Activated CD8-positive, alpha-beta T cell treated with anti-CD3 and anti-CD28 coated beads for 36 hours (primary cell): ENCODE measurements at regions not wholly inside any gene's neighbourhood (a gene's known extent, or its start where the extent isn't known, plus 50 kb on each side); places are given as distances from the start of the nearest gene placed in this dataset.

Experiments used
- ATAC-seq: fragments of 200-7000 bp; cut with Tn5 transposase; one replicate; pipeline ENCODE4 v1.10.0; 2021; ENCODE audit warnings: mild to moderate bottlenecking, moderate library complexity
- CTCF ChIA-PET: fragments of 350-600 bp; sonication (Branson Sonifier 250); formaldehyde crosslinking; loops from one replicate; lab custom pipeline; 2021; ENCODE audit warnings: antibody characterized with exemption; lab: Charles Lee
- POLR2A ChIA-PET: fragments of 350-600 bp; sonication (Branson Sonifier 250); formaldehyde crosslinking; loops from one replicate; lab custom pipeline; 2021; ENCODE audit warnings: antibody characterized with exemption; lab: Charles Lee
- DNase-seq: peaks from one replicate; pipeline ENCODE4 v3.0.0-alpha.2; 2020
- H3K27ac Mint-ChIP-seq: one replicate; pipeline ENCODE4 v1.8.0; 2021; ENCODE audit warnings: mild to moderate bottlenecking, mixed read lengths
- H3K27me3 Mint-ChIP-seq: one replicate; pipeline ENCODE4 v1.8.0; 2021; ENCODE audit warnings: mixed read lengths
- H3K36me3 Mint-ChIP-seq: one replicate; pipeline ENCODE4 v1.8.0; 2021; ENCODE audit warnings: low read depth, mixed read lengths
- H3K4me1 Mint-ChIP-seq: one replicate; pipeline ENCODE4 v1.8.0; 2021; ENCODE audit warnings: low read depth, mixed read lengths
- H3K4me3 Mint-ChIP-seq: one replicate; pipeline ENCODE4 v1.8.0; 2021; ENCODE audit warnings: mild to moderate bottlenecking, moderate library complexity, mixed read lengths
- H3K9me3 Mint-ChIP-seq: one replicate; pipeline ENCODE4 v1.8.0; 2021; ENCODE audit warnings: mixed read lengths
- intact Hi-C: fragments of 100-400 bp; cut with micrococcal nuclease; formaldehyde crosslinking; loops from one replicate; pipeline ENCODE4 v1.10.0; 2022
- TF ChIP-seq, protein P1 (sequence below): fragments of 200-600 bp; IDR thresholded peaks from one replicate; pipeline ENCODE4 v1.8.0; 2022; ENCODE audit warnings: antibody characterized with exemption, mild to moderate bottlenecking

DNA sequence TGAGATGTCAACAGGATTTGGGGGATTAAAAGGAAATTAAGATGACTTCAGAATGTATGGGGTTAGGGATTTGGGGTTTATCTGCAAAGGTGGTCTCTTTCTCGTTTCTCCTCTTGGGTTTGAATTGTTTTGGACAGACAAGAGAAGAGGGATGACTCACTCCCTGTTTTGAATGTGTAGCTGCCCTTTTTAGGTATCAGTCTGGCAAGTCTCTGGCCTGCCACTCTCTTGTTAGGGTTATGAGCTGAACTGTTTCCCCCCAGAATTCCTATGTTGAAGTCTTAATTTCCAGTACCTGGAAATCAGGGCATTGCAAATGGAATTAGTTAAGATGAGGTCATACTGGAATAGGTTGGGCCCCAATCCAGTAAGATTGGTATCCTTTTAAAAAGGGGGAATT, 291.7 kb downstream of the MEX3B start:
- H3K27ac Mint-ChIP-seq = no peak overlapping the region
- H3K27me3 Mint-ChIP-seq = peaks cover 7% of the 10 kb centered on the region
- DNase-seq = no peak
- ATAC-seq = no peak
- TF ChIP-seq, protein P1, sequence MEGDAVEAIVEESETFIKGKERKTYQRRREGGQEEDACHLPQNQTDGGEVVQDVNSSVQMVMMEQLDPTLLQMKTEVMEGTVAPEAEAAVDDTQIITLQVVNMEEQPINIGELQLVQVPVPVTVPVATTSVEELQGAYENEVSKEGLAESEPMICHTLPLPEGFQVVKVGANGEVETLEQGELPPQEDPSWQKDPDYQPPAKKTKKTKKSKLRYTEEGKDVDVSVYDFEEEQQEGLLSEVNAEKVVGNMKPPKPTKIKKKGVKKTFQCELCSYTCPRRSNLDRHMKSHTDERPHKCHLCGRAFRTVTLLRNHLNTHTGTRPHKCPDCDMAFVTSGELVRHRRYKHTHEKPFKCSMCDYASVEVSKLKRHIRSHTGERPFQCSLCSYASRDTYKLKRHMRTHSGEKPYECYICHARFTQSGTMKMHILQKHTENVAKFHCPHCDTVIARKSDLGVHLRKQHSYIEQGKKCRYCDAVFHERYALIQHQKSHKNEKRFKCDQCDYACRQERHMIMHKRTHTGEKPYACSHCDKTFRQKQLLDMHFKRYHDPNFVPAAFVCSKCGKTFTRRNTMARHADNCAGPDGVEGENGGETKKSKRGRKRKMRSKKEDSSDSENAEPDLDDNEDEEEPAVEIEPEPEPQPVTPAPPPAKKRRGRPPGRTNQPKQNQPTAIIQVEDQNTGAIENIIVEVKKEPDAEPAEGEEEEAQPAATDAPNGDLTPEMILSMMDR = no peak
- H3K36me3 Mint-ChIP-seq = no peaks in the 10 kb centered on the region
- no peaks in the 10 kb centered on the region for H3K9me3 Mint-ChIP-seq
- H3K4me1 Mint-ChIP-seq = no peaks in the 10 kb centered on the region
- intact Hi-C loops = no loop called here
- CTCF ChIA-PET = no interaction called here
- H3K4me3 Mint-ChIP-seq = no peak overlapping the region
- POLR2A ChIA-PET = no interaction called here

DNA sequence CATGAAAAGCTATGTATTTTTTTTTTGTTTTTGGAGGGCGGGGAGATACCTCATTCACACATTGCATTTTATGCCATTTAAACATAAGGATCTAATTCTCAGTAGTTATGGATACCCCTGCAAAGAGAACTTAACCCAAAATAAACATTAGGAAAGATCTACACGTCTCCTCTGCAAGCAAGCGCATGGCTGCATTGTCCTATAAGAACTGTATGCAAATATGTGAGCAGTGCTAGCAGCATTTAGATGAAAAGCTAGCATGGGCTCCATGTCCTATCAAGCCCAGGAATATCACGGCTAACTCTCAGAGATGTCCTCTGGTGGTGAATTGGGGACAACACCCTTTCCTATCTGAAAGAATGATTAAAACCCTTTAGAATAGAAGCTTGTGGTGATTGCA, 292.8 kb downstream of the MEX3B start:
- POLR2A ChIA-PET = no interaction called here
- H3K27me3 Mint-ChIP-seq = peaks cover 7% of the 10 kb centered on the region

DNA sequence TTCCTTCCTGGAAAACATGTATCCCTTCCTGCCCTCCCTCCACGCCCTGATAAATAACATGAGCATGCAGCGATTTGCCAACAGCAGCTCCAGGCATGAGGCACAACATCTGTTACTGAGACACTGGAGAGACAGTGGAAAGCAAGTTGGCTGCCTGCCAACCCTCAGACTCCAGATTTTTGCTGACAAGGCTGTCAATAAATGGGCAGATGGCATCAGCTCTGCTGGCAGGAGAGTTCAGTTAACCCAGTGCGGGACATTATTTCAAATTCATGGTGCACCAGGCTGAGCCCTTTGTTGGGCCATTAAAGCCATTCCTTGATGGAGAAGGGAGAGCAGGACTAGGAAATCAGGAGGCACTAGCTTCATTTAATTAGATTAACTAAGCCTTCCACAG, 293.3 kb downstream of the MEX3B start:
- H3K4me3 Mint-ChIP-seq = no peak overlapping the region
- intact Hi-C loops = no loop called here
- DNase-seq = no peak
- ChIA-PET POLR2A (no interaction called here), CTCF (interaction anchor here (0.6 kb wide), 2 partner anchors 35 to 383 kb away, joined by 3 read pairs; no protein-coding TSS in a partner anchor)
- no peak for ATAC-seq
- no peaks in the 10 kb centered on the region for H3K4me1 Mint-ChIP-seq
- peaks cover 7% of the 10 kb centered on the region for H3K27me3 Mint-ChIP-seq
- TF ChIP-seq, protein P1 = no peak
- no peak overlapping the region for H3K27ac Mint-ChIP-seq
- no peaks in the 10 kb centered on the region for H3K36me3 Mint-ChIP-seq
- no peaks in the 10 kb centered on the region for H3K9me3 Mint-ChIP-seq

More for the DNA sequence above, 292.8 kb downstream of the MEX3B start:
- no peak for DNase-seq
- H3K9me3 Mint-ChIP-seq = no peaks in the 10 kb centered on the region
- CTCF ChIA-PET = interaction anchor here (0.6 kb wide), 1 partner anchor 34 kb away, joined by 3 read pairs; no protein-coding TSS in a partner anchor
- ATAC-seq = no peak
- H3K36me3 Mint-ChIP-seq = no peaks in the 10 kb centered on the region
- TF ChIP-seq, protein P1 = no peak
- H3K4me3 Mint-ChIP-seq = no peak overlapping the region
- intact Hi-C loops = no loop called here
- no peak overlapping the region for H3K27ac Mint-ChIP-seq
- no peaks in the 10 kb centered on the region for H3K4me1 Mint-ChIP-seq

DNA sequence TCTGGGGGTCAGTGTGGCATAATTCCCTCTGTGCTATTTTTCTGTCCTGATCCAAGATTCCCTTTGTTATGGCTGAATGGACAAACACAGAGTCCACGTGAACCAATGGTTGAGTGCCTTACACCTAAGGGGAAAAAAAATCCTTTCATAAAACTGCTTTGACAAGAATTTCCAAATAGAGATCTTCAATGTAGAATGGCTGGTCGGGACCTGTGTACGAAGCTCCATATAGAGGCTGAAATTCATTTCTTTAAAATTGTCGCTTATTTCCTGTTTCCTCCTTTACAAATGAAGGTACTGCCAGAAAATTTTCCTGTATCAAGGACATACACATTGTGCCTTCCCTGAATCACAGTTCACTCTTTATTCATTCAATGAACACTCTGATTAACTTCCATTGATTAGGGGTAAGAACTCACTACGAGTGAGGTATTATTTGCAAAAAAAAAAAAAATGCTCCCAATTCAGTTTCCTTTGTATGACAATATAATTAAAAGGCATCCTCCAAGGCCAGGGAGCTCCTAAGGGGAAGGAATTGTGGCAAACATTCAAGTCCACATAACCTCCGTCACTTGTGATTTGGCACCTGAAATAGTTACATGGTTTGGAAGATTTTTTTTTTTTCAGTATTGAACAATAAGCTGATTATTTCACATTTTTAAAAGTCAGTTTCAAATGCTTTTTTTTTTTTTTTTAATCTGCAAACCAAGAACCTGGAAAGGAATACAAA, 293.8 kb downstream of the MEX3B start:
- no peak overlapping the region for H3K4me3 Mint-ChIP-seq
- CTCF ChIA-PET = interaction anchor here (0.6 kb wide), 2 partner anchors 35 to 382 kb away, joined by 3 read pairs; no protein-coding TSS in a partner anchor
- H3K27me3 Mint-ChIP-seq = peaks cover 7% of the 10 kb centered on the region
- ATAC-seq (no peak), DNase-seq (no peak)
- no peaks in the 10 kb centered on the region for H3K4me1 Mint-ChIP-seq
- TF ChIP-seq, protein P1 = no peak
- POLR2A ChIA-PET = interaction anchor here (1.2 kb wide), 1 partner anchor 11 kb away, joined by 3 read pairs; no protein-coding TSS in a partner anchor
- H3K9me3 Mint-ChIP-seq = no peaks in the 10 kb centered on the region
- intact Hi-C loops = no loop called here
- no peak overlapping the region for H3K27ac Mint-ChIP-seq
- no peaks in the 10 kb centered on the region for H3K36me3 Mint-ChIP-seq

DNA sequence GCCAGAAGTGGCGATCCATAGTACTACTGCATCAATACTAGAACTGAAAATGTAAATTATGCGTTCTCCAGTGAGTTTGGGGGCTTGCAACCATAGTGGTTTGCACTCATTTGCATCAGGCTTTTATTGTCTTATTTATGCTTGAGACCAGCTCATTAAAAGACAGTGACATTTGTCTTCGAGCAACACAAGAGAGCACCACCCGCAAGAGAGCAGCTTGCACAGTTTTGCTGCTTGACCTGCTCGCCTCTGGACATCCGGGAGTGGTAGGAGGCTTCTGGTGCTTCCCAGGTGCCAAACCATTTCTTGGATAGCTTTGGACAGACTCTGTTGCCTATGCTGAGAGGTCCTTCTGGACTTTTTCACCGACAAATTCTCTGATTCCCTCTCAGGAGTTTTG, 294.6 kb downstream of the MEX3B start:
- ATAC-seq (no peak), DNase-seq (no peak)
- intact Hi-C loops = no loop called here
- Mint-ChIP-seq H3K9me3 (no peaks in the 10 kb centered on the region), H3K4me3 (no peak overlapping the region), H3K27me3 (peaks cover 7% of the 10 kb centered on the region), H3K4me1 (no peaks in the 10 kb centered on the region), H3K36me3 (no peaks in the 10 kb centered on the region), H3K27ac (no peak overlapping the region)
- TF ChIP-seq, protein P1 = no peak
- CTCF ChIA-PET = no interaction called here
- POLR2A ChIA-PET = interaction anchor here (1.2 kb wide), 1 partner anchor 10 kb away, joined by 3 read pairs; no protein-coding TSS in a partner anchor
